Smooth muscle cell (in vitro differentiated cells): ENCODE measurements at regions not wholly inside any gene's neighbourhood (a gene's known extent, or its start where the extent isn't known, plus 50 kb on each side); places are given as distances from the start of the nearest gene placed in this dataset.
A peak's percentile ranks its signal among the peaks of the same experiment; 100 is the strongest.

Experiments used
- DNase-seq: peaks from one replicate; lab custom pipeline; 2025; ENCODE audit not compliant: unreplicated experiment; lab: John Stamatoyannopoulos, UW
- H2AFZ ChIP-seq: fragments of 200-600 bp; sonication (generic); 2 replicates; pipeline ENCODE4 v1.6.0; 2016; ENCODE audit warnings: antibody characterized with exemption, low read depth, mild to moderate bottlenecking
- H3F3A ChIP-seq: fragments of 200-600 bp; sonication (generic); 2 replicates; pipeline ENCODE4 v1.6.0; 2017; ENCODE audit warnings: antibody characterized with exemption, low read depth
- H3K27ac ChIP-seq: fragments of 200-600 bp; sonication (generic); 2 replicates; pipeline ENCODE4 v1.5.1; 2016; ENCODE audit warnings: low read depth, mild to moderate bottlenecking
- H3K27me3 ChIP-seq: fragments of 200-600 bp; sonication (generic); 2 replicates; pipeline ENCODE4 v1.6.1; 2016; ENCODE audit warnings: low read depth, mild to moderate bottlenecking
- H3K36me3 ChIP-seq: fragments of 200-600 bp; sonication (generic); 2 replicates; pipeline ENCODE4 v1.5.1; 2016; ENCODE audit warnings: low read depth
- H3K4me1 ChIP-seq: fragments of 200-600 bp; sonication (generic); 2 replicates; pipeline ENCODE4 v1.5.1; 2016; ENCODE audit warnings: low read depth
- H3K4me2 ChIP-seq: fragments of 200-600 bp; sonication (generic); 2 replicates; pipeline ENCODE4 v1.6.0; 2016; ENCODE audit warnings: mild to moderate bottlenecking
- H3K4me3 ChIP-seq: fragments of 200-600 bp; sonication (generic); 2 replicates; pipeline ENCODE4 v1.5.1; 2016; ENCODE audit warnings: mild to moderate bottlenecking
- H3K79me2 ChIP-seq: fragments of 200-600 bp; sonication (generic); 2 replicates; pipeline ENCODE4 v1.6.0; 2016; ENCODE audit warnings: low read depth, mild to moderate bottlenecking
- H3K9ac ChIP-seq: fragments of 200-600 bp; sonication (generic); 2 replicates; pipeline ENCODE4 v1.6.0; 2016; ENCODE audit warnings: low read depth
- H3K9me3 ChIP-seq: fragments of 200-600 bp; sonication (generic); replicated peaks from 2 replicates; pipeline ENCODE4 v1.5.1; 2016; ENCODE audit warnings: low read depth
- H4K20me1 ChIP-seq: fragments of 200-600 bp; sonication (generic); 2 replicates; pipeline ENCODE4 v1.6.0; 2016; ENCODE audit warnings: low read depth
- CTCF ChIP-seq: fragments of 200-600 bp; sonication (generic); IDR thresholded peaks from 2 replicates; pipeline ENCODE4 v1.5.1; 2017; ENCODE audit warnings: borderline replicate concordance, mild to moderate bottlenecking, antibody characterized with exemption; ENCODE audit not compliant: insufficient read depth, poor library complexity, severe bottlenecking
- WGBS: methylation state at CpG from one replicate; pipeline ENCODE4 v1.1.7; 2016; ENCODE audit warnings: low lambda C conversion rate; 5-methylcytosine and 5-hydroxymethylcytosine counted together

DNA sequence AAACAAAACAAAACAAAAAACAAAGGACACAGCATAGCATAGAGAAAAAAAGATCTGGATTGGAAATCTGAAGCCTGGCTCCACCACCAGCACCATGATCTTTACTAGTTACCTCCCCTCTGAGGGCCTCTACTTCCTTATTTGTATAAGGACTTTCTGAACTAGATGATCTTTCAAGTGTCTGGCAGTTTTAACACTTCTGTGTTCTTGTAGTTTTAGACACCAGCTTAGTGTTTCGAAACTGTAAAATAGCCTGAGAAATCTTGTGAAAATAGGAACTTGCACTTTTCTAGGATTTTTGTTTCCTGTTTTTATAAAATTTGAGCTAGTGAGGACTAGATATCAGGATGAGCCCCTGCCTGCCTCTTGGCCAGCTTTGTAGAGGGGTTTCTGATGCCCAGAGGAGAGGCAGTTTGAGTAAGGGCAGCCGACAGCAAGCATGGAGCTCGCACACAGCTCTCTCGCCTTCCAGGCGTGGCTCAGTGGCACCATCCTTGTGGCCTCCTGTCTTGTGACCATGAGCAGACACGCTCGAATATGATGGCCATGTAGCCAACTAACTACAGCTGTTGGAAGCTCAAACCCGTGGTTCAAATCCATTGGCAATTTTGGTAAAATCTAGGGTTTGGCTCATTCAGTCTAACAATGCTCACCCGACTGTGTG is 319.0 kb downstream of the KCNRG start:
- H3K4me2 ChIP-seq: peak overlapping the region; percentile 44

GRCh38 chr13:50334944-50335343 is 319.7 kb downstream of the KCNRG start:
- Histone ChIP-seq H3K27me3 (no peaks in the 10 kb centered on the region), H3K9me3 (no peaks in the 10 kb centered on the region), H3K4me3 (no peak overlapping the region), H3K9ac (no peak overlapping the region), H3F3A (no peaks in the 10 kb centered on the region), H2AFZ (no peak overlapping the region), H3K4me1 (peaks cover 5% of the 10 kb centered on the region), H3K79me2 (no peaks in the 10 kb centered on the region), H3K27ac (peak overlapping the region; percentile 70), H4K20me1 (no peaks in the 10 kb centered on the region), H3K36me3 (no peaks in the 10 kb centered on the region), H3K4me2 (peak overlapping the region; percentile 44)
- TF ChIP-seq CTCF: no peak
- WGBS: 5% methylated on average over 5 of the region's 5 CpGs
- no peak for DNase-seq

More for the DNA sequence above, 319.0 kb downstream of the KCNRG start:
- Histone ChIP-seq H3K4me1 (peaks cover 5% of the 10 kb centered on the region), H3K36me3 (no peaks in the 10 kb centered on the region), H4K20me1 (no peaks in the 10 kb centered on the region), H3K27ac (peak overlapping the region; percentile 70), H3K27me3 (no peaks in the 10 kb centered on the region), H3K9ac (no peak overlapping the region), H3K79me2 (no peaks in the 10 kb centered on the region), H3K9me3 (no peaks in the 10 kb centered on the region), H2AFZ (no peak overlapping the region), H3K4me3 (no peak overlapping the region), H3F3A (no peaks in the 10 kb centered on the region)
- 89% methylated on average over 9 of the region's 9 CpGs for WGBS
- TF ChIP-seq CTCF: no peak
- DNase-seq: no peak

DNA sequence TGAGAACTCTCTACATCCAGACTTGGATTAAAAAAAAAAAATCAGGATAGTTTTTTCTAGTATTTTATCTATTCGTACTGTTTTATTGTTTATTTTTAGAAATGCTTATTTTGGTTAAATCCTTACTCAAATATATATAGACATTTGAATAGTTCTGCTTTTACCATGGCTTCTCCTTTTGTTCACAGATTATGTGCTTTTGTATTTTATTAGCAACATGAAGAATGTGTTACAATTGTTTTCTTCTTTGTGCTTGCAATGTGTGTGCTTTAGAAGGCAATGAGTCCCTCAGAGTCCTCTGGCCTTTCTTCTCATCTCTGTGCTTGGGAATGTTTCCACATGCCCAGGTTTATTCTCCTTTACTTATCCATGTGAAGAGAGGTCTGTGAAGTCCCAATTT is 324.0 kb downstream of the KCNRG start:
- Histone ChIP-seq H3K36me3 (no peaks in the 10 kb centered on the region), H3K79me2 (no peaks in the 10 kb centered on the region), H3K4me3 (no peak overlapping the region), H3K4me1 (peaks cover 3% of the 10 kb centered on the region), H3F3A (no peaks in the 10 kb centered on the region), H4K20me1 (no peaks in the 10 kb centered on the region), H3K27ac (no peak overlapping the region), H3K4me2 (no peak overlapping the region), H3K27me3 (no peaks in the 10 kb centered on the region), H2AFZ (no peak overlapping the region), H3K9me3 (no peaks in the 10 kb centered on the region), H3K9ac (no peak overlapping the region)
- no peak for DNase-seq
- no peak for TF ChIP-seq CTCF
- 100% methylated on average over 1 of the region's 1 CpG for WGBS

- no peak overlapping the region for H3K4me3 ChIP-seq
- H3K4me2 ChIP-seq: no peak overlapping the region
- no peaks in the 10 kb centered on the region for H3K9me3 ChIP-seq
- H3K4me1 ChIP-seq: no peaks in the 10 kb centered on the region
- H3K79me2 ChIP-seq: no peaks in the 10 kb centered on the region
- no peak overlapping the region for H2AFZ ChIP-seq
- 87% methylated on average over 4 of the region's 4 CpGs for WGBS
- TF ChIP-seq CTCF: no peak
- no peak overlapping the region for H3K9ac ChIP-seq
- no peaks in the 10 kb centered on the region for H3K27me3 ChIP-seq
- DNase-seq: no peak
- H4K20me1 ChIP-seq: no peaks in the 10 kb centered on the region
- no peak overlapping the region for H3K27ac ChIP-seq
- H3K36me3 ChIP-seq: no peaks in the 10 kb centered on the region
- H3F3A ChIP-seq: no peaks in the 10 kb centered on the region
Measured at GRCh38 chr13:50340146-50340545, 324.9 kb downstream of the KCNRG start.
